H1 (cell line): ENCODE measurements at regions not wholly inside any gene's neighbourhood (a gene's known extent, or its start where the extent isn't known, plus 50 kb on each side); places are given as distances from the start of the nearest gene placed in this dataset.

Experiments used
- CTCF ChIA-PET: fragments of 300-600 bp; sonication (Branson Sonifier 250); formaldehyde crosslinking; loops from one replicate; lab custom pipeline; 2021; ENCODE audit not compliant: partially characterized antibody; lab: Charles Lee
- POLR2A ChIA-PET: fragments of 300-600 bp; sonication (Branson Sonifier 250); formaldehyde crosslinking; loops from one replicate; lab custom pipeline; 2021; ENCODE audit warnings: inconsistent platforms; ENCODE audit not compliant: partially characterized antibody; lab: Charles Lee
- DNase-seq, 2 experiments: peaks; one replicate each; pipeline versions ENCODE4 v3.0.0 to v3.0.0-alpha.2; 2010 to 2022; ENCODE audit warnings: low spot score in 2 of 2, low read depth in 1 of 2, mixed read lengths in 1 of 2
- FAIRE-seq: peaks from 2 replicates; lab custom pipeline; 2011; peaks lifted over from hg19 to GRCh38; lab: Jason Lieb, UNC
- H2AFZ ChIP-seq: 2 replicates; pipeline ENCODE4 v1.8.1; 2012; ENCODE audit warnings: low read length, inconsistent platforms
- H2AK5ac ChIP-seq: 2 replicates; pipeline ENCODE4 v1.6.1; 2013; ENCODE audit warnings: low read depth, low read length
- H2BK120ac ChIP-seq: replicated peaks from 2 replicates; pipeline ENCODE3; 2013; ENCODE audit warnings: low read depth, low read length, inconsistent platforms
- H2BK12ac ChIP-seq: 2 replicates; pipeline ENCODE4 v1.6.1; 2013; ENCODE audit warnings: low read depth, low read length
- H2BK15ac ChIP-seq: 2 replicates; pipeline ENCODE4 v1.6.1; 2013; ENCODE audit warnings: low read length
- H2BK20ac ChIP-seq: 2 replicates; pipeline ENCODE4 v1.6.1; 2013; ENCODE audit warnings: low read length
- H2BK5ac ChIP-seq: 2 replicates; pipeline ENCODE4 v1.6.1; 2013; ENCODE audit warnings: low read depth, low read length
- H3K14ac ChIP-seq: 2 replicates; pipeline ENCODE4 v1.6.1; 2013; ENCODE audit warnings: inconsistent platforms; ENCODE audit not compliant: insufficient read length
- H3K18ac ChIP-seq: 2 replicates; pipeline ENCODE4 v1.6.1; 2013; ENCODE audit warnings: low read length; ENCODE audit errors: extremely low read depth
- H3K23ac ChIP-seq: 2 replicates; pipeline ENCODE4 v1.6.1; 2013; ENCODE audit warnings: inconsistent platforms; ENCODE audit not compliant: insufficient read length
- H3K23me2 ChIP-seq: 2 replicates; pipeline ENCODE4 v1.6.1; 2013; ENCODE audit warnings: low read depth, low read length
- H3K27ac ChIP-seq: 2 replicates; pipeline ENCODE4 v1.6.1; 2011; ENCODE audit warnings: low read depth, low read length, inconsistent platforms
- H3K27me3 ChIP-seq, 4 experiments: replicated peaks in 1 of 4; 1 replicate in 1 of 4; 2 replicates in 3 of 4; pipeline versions ENCODE4 v1.6.1 to v1.8.1; 2011 to 2013; ENCODE audit warnings: low read length in 3 of 4, mild to moderate bottlenecking in 3 of 4, inconsistent platforms in 2 of 4, mixed read lengths in 2 of 4, moderate library complexity in 1 of 4; ENCODE audit not compliant: control insufficient read depth in 3 of 4, insufficient read depth in 3 of 4; ENCODE audit errors: extremely low read depth in 1 of 4
- H3K36me3 ChIP-seq, 4 experiments: 2 replicates each; pipeline versions ENCODE4 v1.6.1 to v1.8.1; 2011 to 2013; ENCODE audit warnings: mild to moderate bottlenecking in 4 of 4, low read length in 3 of 4, moderate library complexity in 2 of 4, control low read depth in 1 of 4, inconsistent platforms in 1 of 4; ENCODE audit not compliant: insufficient read depth in 4 of 4, control insufficient read depth in 2 of 4
- H3K4ac ChIP-seq: replicated peaks from 2 replicates; pipeline ENCODE3; 2013; ENCODE audit warnings: low read length, low read depth, mixed read lengths, inconsistent platforms; ENCODE audit not compliant: insufficient read length
- H3K4me1 ChIP-seq, 4 experiments: replicated peaks in 1 of 4; 1 replicate in 1 of 4; 2 replicates in 3 of 4; pipeline versions ENCODE4 v1.6.1 to v1.8.1; 2011 to 2013; ENCODE audit warnings: low read length in 3 of 4, inconsistent platforms in 2 of 4, mixed read lengths in 1 of 4; ENCODE audit not compliant: insufficient read depth in 4 of 4, control insufficient read depth in 3 of 4
- H3K4me2 ChIP-seq, 2 experiments: 2 replicates each; pipeline versions ENCODE4 v1.6.1 to v1.8.1; 2011 to 2013; ENCODE audit warnings: low read depth in 2 of 2, low read length in 2 of 2, control low read depth in 1 of 2, inconsistent platforms in 1 of 2, mild to moderate bottlenecking in 1 of 2; ENCODE audit not compliant: insufficient read depth in 1 of 2
- H3K4me3 ChIP-seq, 4 experiments: fragments of 200-600, 300-600 bp in 1 of 4; sonication (generic), shearing (Covaris generic), sonication (Bioruptor Twin) in 1 of 4; 2 replicates each; pipeline versions ENCODE4 v1.5.1 to v1.8.1; 2011 to 2016; ENCODE audit warnings: low read length in 4 of 4, low read depth in 3 of 4, control low read depth in 2 of 4, inconsistent platforms in 2 of 4, mild to moderate bottlenecking in 2 of 4, mixed read lengths in 1 of 4, moderate library complexity in 1 of 4; ENCODE audit not compliant: insufficient read depth in 2 of 4; ENCODE audit errors: extremely low read depth in 1 of 4
- H3K56ac ChIP-seq: replicated peaks from 2 replicates; pipeline ENCODE3; 2013; ENCODE audit warnings: low read depth, mild to moderate bottlenecking, mixed read lengths, low read length, inconsistent platforms; ENCODE audit not compliant: insufficient read length
- H3K79me1 ChIP-seq: 2 replicates; pipeline ENCODE4 v1.6.1; 2013; ENCODE audit warnings: low read depth, low read length, control low read depth
- H3K79me2 ChIP-seq, 2 experiments: 2 replicates each; pipeline versions ENCODE4 v1.6.1 to v1.8.1; 2012 to 2013; ENCODE audit warnings: low read length in 2 of 2, mild to moderate bottlenecking in 2 of 2, inconsistent platforms in 1 of 2; ENCODE audit not compliant: insufficient read depth in 2 of 2, control insufficient read depth in 1 of 2
- H3K9ac ChIP-seq, 4 experiments: replicated peaks in 1 of 4; 1 replicate in 1 of 4; 2 replicates in 3 of 4; pipeline versions ENCODE4 v1.6.1 to v1.8.1; 2011 to 2013; ENCODE audit warnings: low read depth in 3 of 4, low read length in 3 of 4, control low read depth in 2 of 4, mild to moderate bottlenecking in 2 of 4, moderate library complexity in 2 of 4, inconsistent platforms in 1 of 4; ENCODE audit errors: extremely low read depth in 1 of 4
- H3K9me3 ChIP-seq, 2 experiments: 2 replicates each; pipeline versions ENCODE4 v1.6.1 to v1.8.1; 2012 to 2013; ENCODE audit warnings: mild to moderate bottlenecking in 2 of 2, moderate library complexity in 2 of 2, control low read depth in 1 of 2, inconsistent platforms in 1 of 2, low read depth in 1 of 2, low read length in 1 of 2, mixed read lengths in 1 of 2; ENCODE audit not compliant: insufficient read depth in 2 of 2
- H4K20me1 ChIP-seq, 2 experiments: replicated peaks in 1 of 2; 2 replicates each; pipeline versions ENCODE3 to v1.8.1; 2011 to 2013; ENCODE audit warnings: inconsistent platforms in 2 of 2, low read length in 2 of 2, mild to moderate bottlenecking in 1 of 2; ENCODE audit not compliant: insufficient read depth in 2 of 2, control insufficient read depth in 1 of 2
- H4K5ac ChIP-seq: 2 replicates; pipeline ENCODE4 v1.6.1; 2013; ENCODE audit warnings: low read length, low read depth, mixed read lengths, inconsistent platforms; ENCODE audit not compliant: insufficient read length
- H4K8ac ChIP-seq: 2 replicates; pipeline ENCODE4 v1.8.0; 2013; ENCODE audit warnings: mild to moderate bottlenecking, moderate library complexity, low read length, inconsistent platforms; ENCODE audit not compliant: insufficient read depth; ENCODE audit errors: extremely low read depth
- H4K91ac ChIP-seq: replicated peaks from 2 replicates; pipeline ENCODE3; 2013; ENCODE audit warnings: low read length, mixed read lengths, inconsistent platforms; ENCODE audit not compliant: insufficient read length
- ASH2L ChIP-seq: fragments of 200-600, 300-600 bp; sonication (generic); IDR thresholded peaks from one replicate; pipeline ENCODE4 v1.7.1; 2017; ENCODE audit warnings: low read length
- BACH1 ChIP-seq: IDR thresholded peaks from 2 replicates; pipeline ENCODE4 v1.6.1; 2012; ENCODE audit warnings: low read length, improper control_type of control experiment
- BCL11A ChIP-seq, 2 experiments: IDR thresholded peaks; one replicate each; pipeline ENCODE4 v1.6.1; 2011; ENCODE audit warnings: low read depth in 2 of 2, low read length in 2 of 2, mild to moderate bottlenecking in 2 of 2
- BRCA1 ChIP-seq: IDR thresholded peaks from 2 replicates; pipeline ENCODE4 v1.6.1; 2012; ENCODE audit warnings: low read depth, low read length, improper control_type of control experiment
- CBX8 ChIP-seq: fragments of 300-800, 300-1000 bp; sonication (generic); IDR thresholded peaks from 2 replicates; pipeline ENCODE4 v1.7.1; 2016; ENCODE audit warnings: low read depth, low read length, borderline replicate concordance
- FOSL1 ChIP-seq: IDR thresholded peaks from 2 replicates; pipeline ENCODE4 v1.6.1; 2011; ENCODE audit warnings: mild to moderate bottlenecking, low read depth, low read length, moderate library complexity; ENCODE audit not compliant: insufficient read depth
- GTF2F1 ChIP-seq: IDR thresholded peaks from 2 replicates; pipeline ENCODE4 v1.6.1; 2012; ENCODE audit warnings: low read depth, low read length, improper control_type of control experiment, borderline replicate concordance
- RBBP5 ChIP-seq: IDR thresholded peaks from 2 replicates; pipeline ENCODE4 v1.7.1; 2012; ENCODE audit warnings: low read depth, mild to moderate bottlenecking, inconsistent platforms, low read length, moderate library complexity, borderline replicate concordance
- SAP30 ChIP-seq: fragments of 300-600 bp; sonication (generic); IDR thresholded peaks from 2 replicates; pipeline ENCODE4 v1.7.1; 2012; ENCODE audit warnings: low read length, moderate library complexity, mild to moderate bottlenecking, inconsistent platforms; ENCODE audit not compliant: insufficient read depth, insufficient replicate concordance
- SIRT6 ChIP-seq: IDR thresholded peaks from one replicate; pipeline ENCODE4 v1.7.1; 2012; ENCODE audit warnings: low read length, inconsistent platforms
- SP2 ChIP-seq: IDR thresholded peaks from 2 replicates; pipeline ENCODE4 v1.6.1; 2012; ENCODE audit warnings: mild to moderate bottlenecking, low read length, inconsistent platforms
- SRF ChIP-seq: IDR thresholded peaks from 2 replicates; pipeline ENCODE4 v1.6.1; 2011; ENCODE audit warnings: mild to moderate bottlenecking, low read depth, low read length, moderate library complexity
- WGBS, 2 experiments: shearing (Covaris generic) in 1 of 2; methylation state at CpG; one replicate each; pipeline versions ENCODE4 v1.1.6 to v1.1.7; 2013 to 2015; ENCODE audit warnings: low lambda C conversion rate in 2 of 2, mixed read lengths in 2 of 2, inconsistent platforms in 1 of 2, low coverage in 1 of 2, missing lambda C conversion rate in 1 of 2; ENCODE audit not compliant: insufficient replicate concordance in 2 of 2, insufficient coverage in 1 of 2, insufficient read length in 1 of 2; ENCODE audit errors: extremely low coverage in 1 of 2, missing lambda C conversion rate in 1 of 2; 5-methylcytosine and 5-hydroxymethylcytosine counted together
- TF ChIP-seq, protein P1 (sequence below): IDR thresholded peaks from 2 replicates; pipeline ENCODE4 v1.6.1; 2011; ENCODE audit warnings: low read length, improper control_type of control experiment

DNA sequence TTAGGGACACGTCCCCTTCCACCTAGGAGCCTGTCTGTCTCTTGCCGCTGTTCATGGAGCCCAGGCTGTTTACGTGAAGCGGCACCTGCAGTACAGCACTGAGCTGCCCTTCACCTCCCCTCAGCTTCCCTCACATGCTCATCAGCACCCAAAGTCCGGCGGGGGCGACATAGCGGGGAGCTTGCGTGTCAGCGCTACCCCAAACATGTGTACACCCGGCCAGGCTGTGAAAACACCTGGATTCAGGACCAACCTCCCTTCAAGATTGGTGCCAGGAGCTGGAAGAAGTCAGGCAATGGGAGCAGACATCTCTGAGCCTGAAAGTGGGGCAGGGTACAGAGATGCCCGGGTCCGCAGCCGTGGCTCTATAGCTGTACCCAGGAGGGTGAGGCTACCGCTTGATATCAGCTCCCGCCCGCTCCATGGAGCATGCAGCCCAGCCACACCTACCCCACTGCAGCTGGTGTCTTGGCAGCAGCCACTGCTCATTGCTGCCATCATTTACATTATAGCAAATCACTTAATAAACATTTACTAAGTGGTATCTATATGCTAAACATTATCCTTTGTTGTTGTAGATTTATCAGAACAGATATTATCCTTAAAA, 712.1 kb downstream of the CDH9 start:
- H3K79me1 ChIP-seq = no peaks in the 10 kb centered on the region
- no peaks in the 10 kb centered on the region for H3K9me3 ChIP-seq
- no peak overlapping the region for H4K91ac ChIP-seq
- no peak overlapping the region for H3K23ac ChIP-seq
- H3K14ac ChIP-seq = no peak overlapping the region
- H2AFZ ChIP-seq = no peak overlapping the region
- no peak for DNase-seq
- no peaks in the 10 kb centered on the region for H3K36me3 ChIP-seq
- H2BK5ac ChIP-seq = no peak overlapping the region
- no peak overlapping the region for H4K8ac ChIP-seq
- no peaks in the 10 kb centered on the region for H3K27me3 ChIP-seq
- H3K18ac ChIP-seq = no peak overlapping the region
- no peak overlapping the region for H4K5ac ChIP-seq
- no peaks in the 10 kb centered on the region for H3K4me1 ChIP-seq
- H4K20me1 ChIP-seq = no peaks in the 10 kb centered on the region
- FAIRE-seq = no peak
- H3K4me3 ChIP-seq = no peak overlapping the region
- H2BK120ac ChIP-seq = no peak overlapping the region
- H2BK12ac ChIP-seq = no peak overlapping the region
- H2AK5ac ChIP-seq = no peak overlapping the region
- no peak overlapping the region for H2BK15ac ChIP-seq
- H3K23me2 ChIP-seq = no peaks in the 10 kb centered on the region
- POLR2A ChIA-PET = no interaction called here
- H3K79me2 ChIP-seq = no peaks in the 10 kb centered on the region
- WGBS, 2 experiments = 88% methylated on average over 16 of the region's 17 CpGs; no CpG with 5 or more reads in 1 of the 2 experiments
- no peak overlapping the region for H2BK20ac ChIP-seq
- TF ChIP-seq BCL11A (IDR thresholded peaks at IDR 0.05; ENCODE audit: low read depth in 2 of 2, low read length in 2 of 2) (no peak), SRF (no peak), SAP30 (no peak), SP2 (no peak), RBBP5 (no peak), BACH1 (no peak), SIRT6 (no peak), ASH2L (no peak), FOSL1 (no peak), BRCA1 (no peak), CBX8 (no peak), GTF2F1 (no peak)
- TF ChIP-seq, protein P1, sequence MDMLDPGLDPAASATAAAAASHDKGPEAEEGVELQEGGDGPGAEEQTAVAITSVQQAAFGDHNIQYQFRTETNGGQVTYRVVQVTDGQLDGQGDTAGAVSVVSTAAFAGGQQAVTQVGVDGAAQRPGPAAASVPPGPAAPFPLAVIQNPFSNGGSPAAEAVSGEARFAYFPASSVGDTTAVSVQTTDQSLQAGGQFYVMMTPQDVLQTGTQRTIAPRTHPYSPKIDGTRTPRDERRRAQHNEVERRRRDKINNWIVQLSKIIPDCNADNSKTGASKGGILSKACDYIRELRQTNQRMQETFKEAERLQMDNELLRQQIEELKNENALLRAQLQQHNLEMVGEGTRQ = no peak
- no peak overlapping the region for H3K4ac ChIP-seq
- no peak overlapping the region for H3K27ac ChIP-seq
- H3K4me2 ChIP-seq = no peak overlapping the region
- H3K9ac ChIP-seq = no peak overlapping the region
- CTCF ChIA-PET = interaction anchor here (0.6 to 2.1 kb wide), 7 partner anchors 17 to 911 kb away, joined by 3 to 6 read pairs (median 3); no protein-coding TSS in a partner anchor
- H3K56ac ChIP-seq = no peak overlapping the region
